GM12892 (cell line): ENCODE measurements at regions not wholly inside any gene's neighbourhood (a gene's known extent, or its start where the extent isn't known, plus 50 kb on each side); places are given as distances from the start of the nearest gene placed in this dataset.

Experiments used
- DNase-seq: peaks from one replicate; pipeline ENCODE4 v3.0.0; 2011; ENCODE audit not compliant: insufficient read length
- FAIRE-seq: peaks from 2 replicates; lab custom pipeline; 2011; peaks lifted over from hg19 to GRCh38; lab: Jason Lieb, UNC
- POLR2A ChIP-seq: IDR thresholded peaks from 2 replicates; pipeline ENCODE4 v1.6.1; 2011; ENCODE audit warnings: low read depth, low read length, control low read depth
- POLR2AphosphoS5 ChIP-seq: IDR thresholded peaks from 2 replicates; pipeline ENCODE4 v1.6.1; 2011; ENCODE audit warnings: low read depth, low read length, control low read depth
- TAF1 ChIP-seq: IDR thresholded peaks from 2 replicates; pipeline ENCODE4 v1.6.1; 2011; ENCODE audit warnings: low read depth, mild to moderate bottlenecking, control low read depth, low read length, borderline replicate concordance

DNA sequence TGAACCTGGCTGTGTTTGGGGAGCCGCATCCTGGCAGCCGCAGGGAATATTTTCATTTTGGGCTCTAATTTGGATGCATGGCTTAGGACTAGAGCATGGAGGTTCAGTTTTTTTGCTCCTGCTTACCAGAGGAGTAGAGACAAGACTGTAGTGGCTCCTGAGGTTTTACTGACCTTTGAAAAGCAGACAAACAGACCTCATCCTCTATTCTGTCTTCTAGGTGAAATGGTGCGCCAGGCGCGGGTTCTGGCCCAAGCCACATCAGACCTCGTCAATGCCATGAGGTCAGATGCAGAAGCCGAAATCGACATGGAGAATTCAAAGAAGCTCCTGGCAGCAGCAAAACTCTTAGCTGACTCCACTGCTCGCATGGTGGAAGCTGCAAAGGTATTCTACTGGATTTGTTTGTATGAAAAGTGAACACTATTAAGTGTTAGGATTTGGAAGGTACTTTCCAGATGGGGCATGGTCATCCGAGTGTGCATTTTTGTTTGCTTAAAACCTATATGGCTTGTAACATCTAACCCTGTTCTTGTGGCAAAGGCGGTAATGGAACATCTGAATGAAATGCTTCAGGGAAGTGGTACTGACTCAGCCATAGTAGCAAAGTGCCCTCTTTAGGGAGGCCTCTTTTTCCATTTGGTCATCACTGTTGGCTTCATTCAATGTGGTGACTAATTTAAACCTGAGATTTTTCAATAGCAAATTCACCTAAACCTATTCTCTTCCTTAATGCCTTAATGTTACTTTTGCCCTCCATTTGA, 330.7 kb upstream of the TPM1 start:
- FAIRE-seq = no peak
- no peak for TF ChIP-seq POLR2AphosphoS5
- TF ChIP-seq POLR2A = no peak
- no peak for TF ChIP-seq TAF1
- DNase-seq = no peak

- DNase-seq = no peak
- no peak for FAIRE-seq
- TF ChIP-seq POLR2AphosphoS5 = no peak
- TF ChIP-seq TAF1 = no peak
- TF ChIP-seq POLR2A = no peak
Observed at GRCh38 chr15:62712455-62712839, 330.1 kb upstream of the TPM1 start.

- no peak for DNase-seq
- no peak for TF ChIP-seq POLR2AphosphoS5
- TF ChIP-seq POLR2A = no peak
- no peak for FAIRE-seq
Observed at GRCh38 chr15:62715946-62716345, 326.6 kb upstream of the TPM1 start.

DNA sequence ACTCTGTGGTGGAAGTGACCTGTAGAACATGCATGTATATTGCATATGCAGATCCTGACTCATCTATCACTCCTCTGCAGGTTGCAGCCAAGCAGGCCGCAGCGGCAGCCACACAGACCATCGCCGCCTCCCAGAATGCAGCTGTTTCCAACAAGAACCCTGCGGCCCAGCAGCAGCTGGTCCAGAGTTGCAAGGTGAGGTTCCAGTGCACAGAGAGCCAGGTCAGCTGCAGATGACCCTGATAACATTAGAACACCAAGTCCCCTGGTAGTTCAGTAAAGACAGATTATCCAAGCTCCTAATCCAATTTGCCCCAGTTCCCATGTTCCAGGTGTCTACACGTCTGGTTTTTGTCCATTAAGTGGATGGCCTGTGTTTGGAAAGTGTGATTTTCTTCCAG, 325.1 kb upstream of the TPM1 start:
- DNase-seq (no peak), FAIRE-seq (no peak)
- TF ChIP-seq POLR2A (no peak), TAF1 (no peak), POLR2AphosphoS5 (no peak)

GRCh38 chr15:62719316-62719715, 323.2 kb upstream of the TPM1 start:
- FAIRE-seq = no peak
- no peak for DNase-seq
- TF ChIP-seq POLR2AphosphoS5 (no peak), TAF1 (no peak), POLR2A (no peak)

DNA sequence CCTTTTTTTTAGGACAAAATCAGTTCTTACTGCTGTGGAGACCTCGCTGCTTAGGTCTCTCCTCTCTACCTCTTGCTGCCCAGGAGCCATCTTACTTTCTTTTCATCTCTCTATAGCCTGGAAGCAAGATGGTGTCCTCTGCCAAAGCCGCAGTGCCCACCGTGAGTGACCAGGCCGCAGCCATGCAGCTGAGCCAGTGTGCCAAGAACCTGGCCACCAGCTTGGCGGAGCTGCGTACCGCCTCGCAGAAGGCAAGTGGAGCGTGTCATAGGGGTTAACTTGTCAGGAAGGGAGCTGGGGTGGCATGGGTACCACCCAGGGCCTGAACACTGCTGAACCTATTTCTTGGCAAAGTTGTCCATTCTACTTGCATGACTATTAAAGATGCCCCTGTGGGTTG, 320.3 kb upstream of the TPM1 start:
- DNase-seq (no peak), FAIRE-seq (no peak)
- TF ChIP-seq POLR2AphosphoS5 (no peak), POLR2A (no peak), TAF1 (no peak)

- TF ChIP-seq POLR2A = no peak
- TF ChIP-seq TAF1 = no peak
- TF ChIP-seq POLR2AphosphoS5 = no peak
- DNase-seq (no peak), FAIRE-seq (no peak)
Observed at GRCh38 chr15:62726461-62726860, 316.1 kb upstream of the TPM1 start.

- no peak for FAIRE-seq
- DNase-seq = no peak
- no peak for TF ChIP-seq POLR2AphosphoS5
- no peak for TF ChIP-seq TAF1
- no peak for TF ChIP-seq POLR2A
Observed at GRCh38 chr15:62727501-62727900, 315.0 kb upstream of the TPM1 start.

DNA sequence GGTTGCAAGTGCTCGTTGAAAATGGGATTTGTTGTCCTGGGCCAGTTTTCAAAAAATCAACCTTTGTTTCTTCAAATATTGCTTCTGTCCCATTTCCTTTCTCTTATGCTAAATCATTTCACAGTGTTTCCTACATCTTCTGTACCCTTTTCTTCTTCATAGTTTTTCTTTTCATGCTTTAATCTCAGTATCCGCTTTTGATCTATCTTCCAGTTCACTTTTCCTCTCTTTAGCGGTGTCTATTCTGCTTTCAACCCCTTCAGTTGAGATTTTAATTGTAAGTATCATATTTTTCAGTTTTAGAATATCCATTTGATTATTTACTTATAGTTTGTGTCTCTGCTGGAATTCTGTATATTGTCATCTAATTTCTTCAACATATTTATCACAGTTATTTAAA, 311.7 kb upstream of the TPM1 start:
- FAIRE-seq = no peak

DNA sequence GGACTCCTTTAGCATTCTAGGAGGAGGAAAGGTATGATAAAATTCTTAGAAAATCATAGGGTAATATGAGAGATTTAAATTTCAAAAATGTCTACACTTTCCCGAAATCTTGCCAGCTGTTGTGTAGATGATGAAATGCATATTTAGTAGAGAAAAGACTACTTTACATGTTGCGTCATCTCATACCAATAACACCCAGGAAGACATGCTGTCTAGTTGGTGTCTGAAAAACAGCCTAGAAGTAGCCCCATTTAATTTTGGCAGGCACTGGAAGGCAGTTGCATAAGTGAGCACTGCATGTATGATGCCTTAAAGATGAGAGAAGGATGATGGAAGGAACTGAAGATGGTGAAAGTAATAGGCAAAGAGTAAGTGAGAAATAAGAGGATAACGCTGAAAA, 310.5 kb upstream of the TPM1 start:
- FAIRE-seq = no peak
- no peak for DNase-seq
- no peak for TF ChIP-seq TAF1
- no peak for TF ChIP-seq POLR2AphosphoS5
- TF ChIP-seq POLR2A = no peak

More for the DNA sequence above, 311.7 kb upstream of the TPM1 start:
- TF ChIP-seq POLR2AphosphoS5 (no peak), POLR2A (no peak), TAF1 (no peak)
- DNase-seq = no peak

GRCh38 chr15:62734706-62735105, 307.8 kb upstream of the TPM1 start:
- FAIRE-seq (no peak), DNase-seq (no peak)
- TF ChIP-seq POLR2AphosphoS5 = no peak
- TF ChIP-seq POLR2A = no peak
- no peak for TF ChIP-seq TAF1

- FAIRE-seq (no peak), DNase-seq (no peak)
- TF ChIP-seq POLR2A (no peak), POLR2AphosphoS5 (no peak)
Observed at GRCh38 chr15:62736756-62737155, 305.8 kb upstream of the TPM1 start.

GRCh38 chr15:62737551-62737950, 305.0 kb upstream of the TPM1 start:
- FAIRE-seq = no peak

DNA sequence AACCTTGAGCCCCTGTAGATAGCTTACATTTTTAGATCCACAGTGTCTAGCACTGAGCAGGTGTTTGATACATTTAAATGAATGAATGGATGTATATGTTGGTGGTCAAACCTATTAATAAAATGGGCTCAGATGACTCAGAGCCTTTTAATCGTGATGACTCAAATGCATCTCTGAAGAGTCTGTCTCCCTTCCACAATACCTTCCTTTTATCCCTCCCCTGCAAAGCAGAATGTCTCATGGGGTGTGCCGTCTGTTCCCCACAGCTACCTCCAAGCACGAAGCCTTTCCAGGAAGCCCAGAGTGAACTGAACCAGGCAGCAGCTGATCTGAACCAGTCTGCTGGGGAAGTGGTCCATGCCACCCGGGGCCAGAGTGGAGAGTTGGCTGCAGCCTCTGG, 303.5 kb upstream of the TPM1 start:
- TF ChIP-seq POLR2A (no peak), TAF1 (no peak), POLR2AphosphoS5 (no peak)
- no peak for FAIRE-seq
- DNase-seq = no peak

More at GRCh38 chr15:62737551-62737950, 305.0 kb upstream of the TPM1 start:
- no peak for TF ChIP-seq TAF1
- no peak for TF ChIP-seq POLR2AphosphoS5
- no peak for TF ChIP-seq POLR2A
- DNase-seq = no peak
